Tibial nerve (tissue), 4 donors: ENCODE measurements at regions not wholly inside any gene's neighbourhood (a gene's known extent, or its start where the extent isn't known, plus 50 kb on each side); places are given as distances from the start of the nearest gene placed in this dataset.

Experiments used
- DNase-seq, 2 donors: peaks; one replicate each; pipeline ENCODE4 v3.0.0-alpha.2; 2019; ENCODE audit warnings: low spot score in 2 of 2
- H3K27ac ChIP-seq, 4 donors: fragments of 200-600 bp; sonication (generic) in 3 of 4; one replicate each; pipeline ENCODE4 v1.5.1; 2017 to 2019; ENCODE audit warnings: mild to moderate bottlenecking in 1 of 4
- H3K27me3 ChIP-seq, 2 donors: fragments of 200-600 bp; sonication (generic) in 1 of 2; one replicate each; pipeline versions ENCODE4 v1.5.1 to v1.6.0; 2017 to 2019
- H3K36me3 ChIP-seq, 3 donors: fragments of 200-600 bp; sonication (generic); one replicate each; pipeline ENCODE4 v1.5.1; 2018 to 2019
- H3K4me1 ChIP-seq, 4 donors: fragments of 200-600 bp; sonication (generic) in 3 of 4; one replicate each; pipeline ENCODE4 v1.5.1; 2017 to 2019
- H3K4me3 ChIP-seq, 4 donors: fragments of 200-600 bp; sonication (generic) in 3 of 4; one replicate each; pipeline ENCODE4 v1.5.1; 2017 to 2019; ENCODE audit warnings: mild to moderate bottlenecking in 1 of 4, moderate library complexity in 1 of 4
- H3K9me3 ChIP-seq, 4 donors: fragments of 200-600 bp; sonication (generic) in 3 of 4; one replicate each; pipeline ENCODE4 v1.5.1; 2017 to 2019
- CTCF ChIP-seq, 5 experiments: fragments of 200-600 bp in 3 of 5; fragments of 450-650 bp in 2 of 5; sonication (generic) in 3 of 5; IDR thresholded peaks; one replicate each; pipeline ENCODE4 v1.5.1; 2016 to 2019; ENCODE audit warnings: antibody characterized with exemption in 5 of 5, mild to moderate bottlenecking in 3 of 5, moderate library complexity in 2 of 5
- EP300 ChIP-seq, 2 donors: sonication (generic); formaldehyde crosslinking; IDR thresholded peaks; one replicate each; pipeline ENCODE4 v1.6.1; 2017; ENCODE audit warnings: antibody characterized with exemption in 2 of 2, mild to moderate bottlenecking in 1 of 2
- POLR2A ChIP-seq, 2 donors: fragments of 450-650 bp; IDR thresholded peaks; one replicate each; pipeline ENCODE4 v1.6.1; 2017; ENCODE audit warnings: antibody characterized with exemption in 2 of 2, mild to moderate bottlenecking in 2 of 2, moderate library complexity in 2 of 2
- WGBS, 2 donors: methylation state at CpG; one replicate each; pipeline ENCODE4 v1.1.5; 2018; 5-methylcytosine and 5-hydroxymethylcytosine counted together

GRCh38 chr9:102569436-102569835, 425.7 kb upstream of the CYLC2 start:
- 89 to 94% methylated on average over 3 of the region's 3 CpGs for WGBS, 2 donors
- H3K27ac ChIP-seq = no peak overlapping the region
- no peak for DNase-seq
- no peaks in the 10 kb centered on the region for H3K36me3 ChIP-seq
- H3K9me3 ChIP-seq = no peaks in the 10 kb centered on the region
- H3K27me3 ChIP-seq = no peaks in the 10 kb centered on the region
- H3K4me1 ChIP-seq = no peaks in the 10 kb centered on the region
- H3K4me3 ChIP-seq = no peak overlapping the region
- TF ChIP-seq CTCF (IDR thresholded peaks at IDR 0.05) (no peak), POLR2A (IDR thresholded peaks at IDR 0.05) (no peak), EP300 (IDR thresholded peaks at IDR 0.05) (no peak)

GRCh38 chr9:102551346-102551745, 443.8 kb upstream of the CYLC2 start:
- no peak for TF ChIP-seq CTCF (IDR thresholded peaks at IDR 0.05)
- TF ChIP-seq POLR2A (IDR thresholded peaks at IDR 0.05) = no peak
- no peak for TF ChIP-seq EP300 (IDR thresholded peaks at IDR 0.05)
- WGBS, 2 donors = 96 to 100% methylated on average over 1 of the region's 1 CpG
- DNase-seq = no peak

GRCh38 chr9:102550886-102551285, 444.2 kb upstream of the CYLC2 start:
- Histone ChIP-seq H3K36me3 (no peaks in the 10 kb centered on the region), H3K27ac (no peak overlapping the region), H3K4me3 (no peak overlapping the region), H3K9me3 (peaks cover 0 to 8% (median 0%) of the 10 kb centered on the region in 4 donors), H3K4me1 (no peaks in the 10 kb centered on the region), H3K27me3 (no peaks in the 10 kb centered on the region)
- DNase-seq = no peak
- no peak for TF ChIP-seq EP300 (IDR thresholded peaks at IDR 0.05)
- TF ChIP-seq POLR2A (IDR thresholded peaks at IDR 0.05) = no peak
- TF ChIP-seq CTCF (IDR thresholded peaks at IDR 0.05) = no peak
- 76 to 81% methylated on average over 3 of the region's 3 CpGs for WGBS, 2 donors

More at GRCh38 chr9:102551346-102551745, 443.8 kb upstream of the CYLC2 start:
- Histone ChIP-seq H3K9me3 (peaks cover 0 to 8% (median 0%) of the 10 kb centered on the region in 4 donors), H3K27me3 (no peaks in the 10 kb centered on the region), H3K4me3 (no peak overlapping the region), H3K27ac (no peak overlapping the region), H3K36me3 (no peaks in the 10 kb centered on the region), H3K4me1 (no peaks in the 10 kb centered on the region)

GRCh38 chr9:102550266-102550665, 444.9 kb upstream of the CYLC2 start:
- no peaks in the 10 kb centered on the region for H3K36me3 ChIP-seq
- H3K27ac ChIP-seq = no peak overlapping the region
- H3K4me3 ChIP-seq = no peak overlapping the region
- TF ChIP-seq CTCF (IDR thresholded peaks at IDR 0.05) = no peak
- no peak for TF ChIP-seq EP300 (IDR thresholded peaks at IDR 0.05)
- TF ChIP-seq POLR2A (IDR thresholded peaks at IDR 0.05) = no peak
- H3K9me3 ChIP-seq = peaks cover 0 to 8% (median 0%) of the 10 kb centered on the region in 4 donors
- no peaks in the 10 kb centered on the region for H3K27me3 ChIP-seq
- DNase-seq = no peak
- no peaks in the 10 kb centered on the region for H3K4me1 ChIP-seq

- Histone ChIP-seq H3K36me3 (no peaks in the 10 kb centered on the region), H3K4me1 (no peaks in the 10 kb centered on the region), H3K9me3 (no peaks in the 10 kb centered on the region), H3K27me3 (no peaks in the 10 kb centered on the region), H3K27ac (no peak overlapping the region), H3K4me3 (no peak overlapping the region)
- DNase-seq = no peak
- TF ChIP-seq POLR2A (IDR thresholded peaks at IDR 0.05) (no peak), CTCF (IDR thresholded peaks at IDR 0.05) (no peak), EP300 (IDR thresholded peaks at IDR 0.05) (no peak)
- 86 to 87% methylated on average over 2 of the region's 2 CpGs for WGBS, 2 donors
These were observed 461.1 kb upstream of the CYLC2 start for GRCh38 chr9:102534031-102534430.
